Endothelial cell of umbilical vein (primary cell): ENCODE measurements at regions not wholly inside any gene's neighbourhood (a gene's known extent, or its start where the extent isn't known, plus 50 kb on each side); places are given as distances from the start of the nearest gene placed in this dataset.

Experiments
- BruUV-seq: library from RNA; stranded (reverse); fragments of 400-500 nt; replicated peaks from 2 replicates; lab custom pipeline; 2021; lab: Mats Ljungman, UMichigan
- CTCF ChIA-PET: fragments of 300-600, 350-600 bp; sonication (Branson Sonifier 250); formaldehyde crosslinking; loops from one replicate; lab custom pipeline; 2021; ENCODE audit warnings: antibody characterized with exemption, inconsistent platforms; lab: Charles Lee
- POLR2A ChIA-PET: fragments of 300-600, 350-600 bp; sonication (Branson Sonifier 250); formaldehyde crosslinking; loops from one replicate; lab custom pipeline; 2021; ENCODE audit warnings: antibody characterized with exemption, inconsistent platforms; lab: Charles Lee
- DNase-seq: peaks from one replicate; pipeline ENCODE4 v3.0.0-alpha.2; 2011; ENCODE audit warnings: low read depth, low spot score
- FAIRE-seq: peaks from 2 replicates; lab custom pipeline; 2011; peaks lifted over from hg19 to GRCh38; lab: Jason Lieb, UNC
- H2AFZ ChIP-seq: 2 replicates; pipeline ENCODE4 v1.6.0; 2012; ENCODE audit warnings: low read depth, low read length, control low read depth, inconsistent platforms
- H3K27ac ChIP-seq: 2 replicates; pipeline ENCODE4 v1.5.1; 2011; ENCODE audit warnings: low read depth, mild to moderate bottlenecking, control low read depth, low read length, moderate library complexity; ENCODE audit not compliant: insufficient read depth
- H3K27me3 ChIP-seq, 2 experiments: 2 replicates each; pipeline versions ENCODE4 v1.6.0 to v1.6.1; 2011; ENCODE audit warnings: low read length in 2 of 2, mixed read lengths in 1 of 2; ENCODE audit not compliant: control insufficient read depth in 2 of 2, insufficient read depth in 2 of 2
- H3K36me3 ChIP-seq, 2 experiments: 2 replicates in 1 of 2; 3 replicates in 1 of 2; pipeline ENCODE4 v1.5.1; 2011; ENCODE audit warnings: low read length in 2 of 2, mild to moderate bottlenecking in 1 of 2, moderate library complexity in 1 of 2; ENCODE audit not compliant: control insufficient read depth in 2 of 2, insufficient read depth in 2 of 2; ENCODE audit errors: extremely low read depth in 1 of 2
- H3K4me1 ChIP-seq: 3 replicates; pipeline ENCODE4 v1.5.1; 2011; ENCODE audit warnings: mild to moderate bottlenecking, low read length; ENCODE audit not compliant: control insufficient read depth, insufficient read depth; ENCODE audit errors: extremely low read depth
- H3K4me2 ChIP-seq: 2 replicates; pipeline ENCODE4 v1.6.1; 2011; ENCODE audit warnings: low read length, control low read depth, mixed read lengths; ENCODE audit not compliant: insufficient read depth
- H3K4me3 ChIP-seq, 3 experiments: fragments of 200-600 bp in 1 of 3; sonication (generic), shearing (Covaris generic) in 1 of 3; replicated peaks in 1 of 3; 2 replicates each; pipeline ENCODE4 v1.5.1; 2011 to 2016; ENCODE audit warnings: control low read depth in 3 of 3, low read length in 3 of 3, mild to moderate bottlenecking in 2 of 3, inconsistent platforms in 1 of 3, low read depth in 1 of 3, moderate library complexity in 1 of 3; ENCODE audit not compliant: insufficient read depth in 1 of 3
- H3K79me2 ChIP-seq: 2 replicates; pipeline ENCODE4 v1.6.0; 2012; ENCODE audit warnings: low read length, inconsistent platforms; ENCODE audit not compliant: control insufficient read depth, insufficient read depth
- H3K9ac ChIP-seq: replicated peaks from 2 replicates; pipeline ENCODE3; 2011; ENCODE audit warnings: low read length, control low read depth; ENCODE audit not compliant: insufficient read depth; ENCODE audit errors: extremely low read depth
- H3K9me1 ChIP-seq: replicated peaks from 3 replicates; pipeline ENCODE4 v1.6.0; 2011; ENCODE audit warnings: mild to moderate bottlenecking, low read length; ENCODE audit not compliant: control insufficient read depth, insufficient read depth; ENCODE audit errors: extremely low read depth
- H3K9me3 ChIP-seq: replicated peaks from 2 replicates; pipeline ENCODE4 v1.5.1; 2012; ENCODE audit warnings: low read length, inconsistent platforms; ENCODE audit not compliant: control insufficient read depth, insufficient read depth
- H4K20me1 ChIP-seq: replicated peaks from 2 replicates; pipeline ENCODE3; 2011; ENCODE audit warnings: mild to moderate bottlenecking, low read length; ENCODE audit not compliant: control insufficient read depth, insufficient read depth; ENCODE audit errors: extremely low read depth
- EZH2 ChIP-seq: IDR thresholded peaks from 2 replicates; pipeline ENCODE4 v1.6.1; 2012; ENCODE audit warnings: borderline replicate concordance, low read depth, mild to moderate bottlenecking, moderate library complexity, low read length, inconsistent platforms; ENCODE audit not compliant: severe bottlenecking
- FOS ChIP-seq: IDR thresholded peaks from 2 replicates; pipeline ENCODE4 v1.6.1; 2011; ENCODE audit warnings: mild to moderate bottlenecking, low read length, moderate library complexity, borderline replicate concordance; ENCODE audit not compliant: insufficient read depth
- GATA2 ChIP-seq: IDR thresholded peaks from 2 replicates; pipeline ENCODE4 v1.7.0; 2011; ENCODE audit warnings: low read depth, mild to moderate bottlenecking, moderate library complexity, mixed read lengths, low read length; ENCODE audit not compliant: insufficient read length, insufficient read depth
- JUN ChIP-seq: IDR thresholded peaks from 2 replicates; pipeline ENCODE4 v1.6.1; 2011; ENCODE audit warnings: borderline replicate concordance, low read depth; ENCODE audit not compliant: insufficient read length, insufficient read depth
- MYC ChIP-seq: IDR thresholded peaks from one replicate; pipeline ENCODE4 v1.6.1; 2011; ENCODE audit warnings: mild to moderate bottlenecking, low read depth, low read length
- POLR2A ChIP-seq: IDR thresholded peaks from 2 replicates; pipeline ENCODE4 v1.6.1; 2012; ENCODE audit warnings: low read depth, mild to moderate bottlenecking, control low read depth, low read length
- POLR2AphosphoS5 ChIP-seq: IDR thresholded peaks from 2 replicates; pipeline ENCODE4 v1.6.1; 2012; ENCODE audit warnings: low read depth, mild to moderate bottlenecking, control low read depth, low read length, moderate library complexity; ENCODE audit not compliant: insufficient read depth
- dilution Hi-C: fragments of 300-500 bp; cut with MboI; formaldehyde crosslinking; loops from one replicate; pipeline ENCODE4 v1.15.0; 2019; ENCODE audit warnings: low sequenced_read_pairs; ENCODE audit not compliant: extremely low pct_ligation_motif_present
- intact Hi-C: fragments of 100-400 bp; cut with micrococcal nuclease; formaldehyde crosslinking; loops from one replicate; pipeline ENCODE4 v1.10.0; 2022
- TF ChIP-seq, protein P1 (sequence below), 2 donors: IDR thresholded peaks; 1 replicate in 1 of 2; 2 replicates in 1 of 2; pipeline ENCODE4 v1.5.1; 2011; ENCODE audit warnings: low read length in 2 of 2, mild to moderate bottlenecking in 2 of 2, moderate library complexity in 2 of 2, control low read depth in 1 of 2, inconsistent platforms in 1 of 2, low read depth in 1 of 2; ENCODE audit not compliant: insufficient read depth in 1 of 2; ENCODE audit errors: extremely low read depth in 1 of 2
- TF ChIP-seq, protein P2 (sequence below): IDR thresholded peaks from 2 replicates; pipeline ENCODE4 v1.6.1; 2011; ENCODE audit not compliant: insufficient read depth, insufficient read length

DNA sequence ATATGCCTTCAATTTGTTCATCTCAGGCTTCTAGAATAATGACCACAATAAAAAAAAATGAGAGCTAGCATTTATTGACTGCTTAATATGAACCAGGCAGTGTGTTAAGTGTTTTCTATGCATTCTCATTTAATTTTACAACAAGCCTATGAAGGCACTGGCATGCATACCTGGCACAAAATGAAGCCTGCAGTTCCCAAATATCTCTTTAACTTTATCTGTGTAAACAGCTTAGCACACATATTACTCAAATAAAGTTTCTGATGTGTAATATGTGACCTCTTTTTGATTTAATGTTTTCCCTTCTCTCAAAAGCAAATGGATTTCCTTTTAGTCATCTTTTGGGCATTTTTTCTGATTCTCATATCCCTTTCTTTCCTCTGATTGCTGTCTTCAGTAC is 671.8 kb downstream of the PCDH7 start:
- Histone ChIP-seq H3K4me1 (no peaks in the 10 kb centered on the region), H3K9me1 (no peaks in the 10 kb centered on the region), H4K20me1 (no peaks in the 10 kb centered on the region), H3K9ac (no peak overlapping the region), H3K79me2 (no peaks in the 10 kb centered on the region), H3K9me3 (no peaks in the 10 kb centered on the region), H3K27me3 (no peaks in the 10 kb centered on the region), H3K36me3 (no peaks in the 10 kb centered on the region), H2AFZ (peak overlapping the region; percentile 62), H3K4me3 (no peak overlapping the region), H3K27ac (no peak overlapping the region), H3K4me2 (no peak overlapping the region)
- intact Hi-C loops (no loop called here), dilution Hi-C loops (no loop called here)
- DNase-seq (no peak), FAIRE-seq (no peak)
- no TSS peak for BruUV-seq
- ChIA-PET POLR2A (no interaction called here), CTCF (interaction anchor here (0.8 to 1.4 kb wide), 3 partner anchors 12 to 347 kb away, joined by 3 to 4 read pairs (median 3); no protein-coding TSS in a partner anchor)
- TF ChIP-seq POLR2AphosphoS5 (no peak), FOS (no peak), EZH2 (no peak), MYC (no peak), JUN (no peak), POLR2A (no peak), GATA2 (no peak)
- TF ChIP-seq, protein P1, sequence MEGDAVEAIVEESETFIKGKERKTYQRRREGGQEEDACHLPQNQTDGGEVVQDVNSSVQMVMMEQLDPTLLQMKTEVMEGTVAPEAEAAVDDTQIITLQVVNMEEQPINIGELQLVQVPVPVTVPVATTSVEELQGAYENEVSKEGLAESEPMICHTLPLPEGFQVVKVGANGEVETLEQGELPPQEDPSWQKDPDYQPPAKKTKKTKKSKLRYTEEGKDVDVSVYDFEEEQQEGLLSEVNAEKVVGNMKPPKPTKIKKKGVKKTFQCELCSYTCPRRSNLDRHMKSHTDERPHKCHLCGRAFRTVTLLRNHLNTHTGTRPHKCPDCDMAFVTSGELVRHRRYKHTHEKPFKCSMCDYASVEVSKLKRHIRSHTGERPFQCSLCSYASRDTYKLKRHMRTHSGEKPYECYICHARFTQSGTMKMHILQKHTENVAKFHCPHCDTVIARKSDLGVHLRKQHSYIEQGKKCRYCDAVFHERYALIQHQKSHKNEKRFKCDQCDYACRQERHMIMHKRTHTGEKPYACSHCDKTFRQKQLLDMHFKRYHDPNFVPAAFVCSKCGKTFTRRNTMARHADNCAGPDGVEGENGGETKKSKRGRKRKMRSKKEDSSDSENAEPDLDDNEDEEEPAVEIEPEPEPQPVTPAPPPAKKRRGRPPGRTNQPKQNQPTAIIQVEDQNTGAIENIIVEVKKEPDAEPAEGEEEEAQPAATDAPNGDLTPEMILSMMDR (IDR thresholded peaks at IDR 0.05; ENCODE audit: extremely low read depth in 1 of 2, insufficient read depth in 1 of 2, low read depth in 1 of 2, low read length in 2 of 2): no peak
- TF ChIP-seq, protein P2, sequence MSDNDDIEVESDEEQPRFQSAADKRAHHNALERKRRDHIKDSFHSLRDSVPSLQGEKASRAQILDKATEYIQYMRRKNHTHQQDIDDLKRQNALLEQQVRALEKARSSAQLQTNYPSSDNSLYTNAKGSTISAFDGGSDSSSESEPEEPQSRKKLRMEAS: no peak
